CD4-positive, alpha-beta memory T cell (primary cell): ENCODE measurements at regions not wholly inside any gene's neighbourhood (a gene's known extent, or its start where the extent isn't known, plus 50 kb on each side); places are given as distances from the start of the nearest gene placed in this dataset.

Experiments used
- CTCF ChIA-PET: fragments of 350-600 bp; sonication (Branson Sonifier 250); formaldehyde crosslinking; loops from one replicate; lab custom pipeline; 2021; ENCODE audit warnings: inconsistent platforms; ENCODE audit not compliant: partially characterized antibody; lab: Charles Lee
- POLR2A ChIA-PET: fragments of 350-600 bp; sonication (Branson Sonifier 250); formaldehyde crosslinking; loops from one replicate; lab custom pipeline; 2021; ENCODE audit not compliant: partially characterized antibody; lab: Charles Lee
- DNase-seq, 5 donors: peaks; one replicate each; pipeline versions ENCODE4 v3.0.0 to v3.0.0-alpha.2; 2020 to 2022; ENCODE audit warnings: mixed read lengths in 1 of 5
- H3K27ac ChIP-seq: one replicate; pipeline ENCODE4 v1.7.0; 2013; ENCODE audit warnings: low read depth, low read length
- H3K27me3 ChIP-seq: 2 replicates; pipeline ENCODE4 v1.7.0; 2013; ENCODE audit warnings: mild to moderate bottlenecking, low read length, moderate library complexity; ENCODE audit not compliant: insufficient read depth
- H3K36me3 ChIP-seq: 2 replicates; pipeline ENCODE4 v1.7.0; 2013; ENCODE audit warnings: mild to moderate bottlenecking, low read length, moderate library complexity; ENCODE audit not compliant: insufficient read depth
- H3K4me1 ChIP-seq: 2 replicates; pipeline ENCODE4 v1.7.0; 2013; ENCODE audit warnings: mild to moderate bottlenecking, low read length, moderate library complexity; ENCODE audit not compliant: insufficient read depth
- H3K4me3 ChIP-seq, 2 donors: one replicate each; pipeline ENCODE4 v1.7.0; 2013; ENCODE audit warnings: low read length in 2 of 2, mild to moderate bottlenecking in 1 of 2
- H3K9me3 ChIP-seq, 2 donors: one replicate each; pipeline ENCODE4 v1.7.0; 2013; ENCODE audit warnings: low read length in 2 of 2, control low read depth in 1 of 2; ENCODE audit not compliant: control insufficient read depth in 1 of 2
- H3K27ac Mint-ChIP-seq, 7 donors: one replicate each; pipeline ENCODE4 v1.8.0; 2020 to 2021; ENCODE audit warnings: mixed read lengths in 7 of 7, mild to moderate bottlenecking in 6 of 7, inconsistent platforms in 3 of 7, moderate library complexity in 3 of 7
- H3K27me3 Mint-ChIP-seq, 2 donors: one replicate each; pipeline ENCODE4 v1.8.0; 2020 to 2021; ENCODE audit warnings: mixed read lengths in 2 of 2
- H3K36me3 Mint-ChIP-seq, 2 donors: one replicate each; pipeline ENCODE4 v1.8.0; 2020 to 2021; ENCODE audit warnings: mixed read lengths in 2 of 2, inconsistent platforms in 1 of 2, mild to moderate bottlenecking in 1 of 2
- H3K4me1 Mint-ChIP-seq, 4 donors: one replicate each; pipeline ENCODE4 v1.8.0; 2020 to 2021; ENCODE audit warnings: mixed read lengths in 4 of 4, mild to moderate bottlenecking in 1 of 4
- H3K4me3 Mint-ChIP-seq, 8 donors: one replicate each; pipeline ENCODE4 v1.8.0; 2020 to 2021; ENCODE audit warnings: mixed read lengths in 8 of 8, mild to moderate bottlenecking in 7 of 8, moderate library complexity in 6 of 8, inconsistent platforms in 3 of 8
- H3K9me3 Mint-ChIP-seq, 8 donors: one replicate each; pipeline ENCODE4 v1.8.0; 2020 to 2021; ENCODE audit warnings: mixed read lengths in 8 of 8, mild to moderate bottlenecking in 5 of 8, inconsistent platforms in 3 of 8, moderate library complexity in 1 of 8
- intact Hi-C: fragments of 100-400 bp; cut with micrococcal nuclease; formaldehyde crosslinking; loops from one replicate; pipeline ENCODE4 v1.15.1; 2023

DNA sequence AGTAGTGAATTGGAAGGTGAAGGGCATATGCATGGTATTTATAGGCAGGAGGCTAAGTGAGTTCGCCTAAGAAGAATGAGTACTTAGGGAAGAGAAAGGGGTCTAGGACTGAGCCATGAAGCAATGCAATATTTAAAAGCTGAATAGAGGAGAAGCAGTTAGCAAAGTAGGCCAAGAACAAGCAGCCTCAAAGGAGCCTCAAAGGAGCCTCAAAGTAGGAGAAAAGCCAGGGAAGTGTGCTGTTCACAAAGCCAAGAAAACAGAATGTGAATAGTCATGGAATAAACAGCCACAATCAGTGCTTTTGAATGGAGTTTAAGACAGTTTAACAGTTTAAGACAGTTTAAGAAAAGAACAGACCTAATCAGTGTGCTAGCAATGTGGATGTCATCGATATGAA, 762.0 kb downstream of the SORCS1 start:
- DNase-seq, result no peak
- ChIA-PET POLR2A (no interaction called here), CTCF (no interaction called here)
- no peaks in the 10 kb centered on the region for H3K36me3 ChIP-seq
- no peaks in the 10 kb centered on the region for H3K4me1 ChIP-seq
- no peak overlapping the region for H3K4me3 Mint-ChIP-seq
- intact Hi-C loops, result no loop called here
- no peak overlapping the region for H3K4me3 ChIP-seq
- no peak overlapping the region for H3K27ac Mint-ChIP-seq
- no peaks in the 10 kb centered on the region for H3K27me3 ChIP-seq
- no peaks in the 10 kb centered on the region for H3K4me1 Mint-ChIP-seq
- no peaks in the 10 kb centered on the region for H3K27me3 Mint-ChIP-seq
- H3K9me3 ChIP-seq, result no peaks in the 10 kb centered on the region
- H3K36me3 Mint-ChIP-seq, result no peaks in the 10 kb centered on the region
- no peak overlapping the region for H3K27ac ChIP-seq
- peaks cover 0 to 14% (median 3%) of the 10 kb centered on the region in 8 donors for H3K9me3 Mint-ChIP-seq

DNA sequence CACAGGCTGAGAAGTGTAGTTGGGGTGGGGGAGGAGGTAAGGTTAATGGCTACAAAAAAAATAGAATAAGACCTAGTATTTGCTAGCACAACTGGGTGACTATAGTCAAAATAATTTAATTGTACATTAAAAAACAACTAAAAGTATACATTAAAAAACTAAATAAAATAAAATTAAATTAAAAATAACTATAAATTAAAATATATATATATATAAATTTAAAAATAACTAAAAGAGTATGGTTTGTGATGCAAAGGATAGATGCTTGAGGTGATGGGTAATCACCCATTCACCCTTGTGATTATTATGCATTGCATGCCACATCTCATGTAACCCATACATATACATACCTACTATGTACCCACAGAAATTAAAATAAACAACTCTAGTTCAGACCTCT, 762.5 kb downstream of the SORCS1 start:
- H3K36me3 ChIP-seq, result no peaks in the 10 kb centered on the region
- Mint-ChIP-seq H3K36me3 (no peaks in the 10 kb centered on the region), H3K27ac (no peak overlapping the region), H3K4me3 (no peak overlapping the region), H3K27me3 (no peaks in the 10 kb centered on the region), H3K9me3 (peaks cover 0 to 14% (median 3%) of the 10 kb centered on the region in 8 donors), H3K4me1 (no peaks in the 10 kb centered on the region)
- ChIA-PET CTCF (no interaction called here), POLR2A (no interaction called here)
- no peak overlapping the region for H3K4me3 ChIP-seq
- intact Hi-C loops, result no loop called here
- no peaks in the 10 kb centered on the region for H3K9me3 ChIP-seq
- no peak overlapping the region for H3K27ac ChIP-seq
- no peak for DNase-seq
- no peaks in the 10 kb centered on the region for H3K27me3 ChIP-seq
- H3K4me1 ChIP-seq, result no peaks in the 10 kb centered on the region

DNA sequence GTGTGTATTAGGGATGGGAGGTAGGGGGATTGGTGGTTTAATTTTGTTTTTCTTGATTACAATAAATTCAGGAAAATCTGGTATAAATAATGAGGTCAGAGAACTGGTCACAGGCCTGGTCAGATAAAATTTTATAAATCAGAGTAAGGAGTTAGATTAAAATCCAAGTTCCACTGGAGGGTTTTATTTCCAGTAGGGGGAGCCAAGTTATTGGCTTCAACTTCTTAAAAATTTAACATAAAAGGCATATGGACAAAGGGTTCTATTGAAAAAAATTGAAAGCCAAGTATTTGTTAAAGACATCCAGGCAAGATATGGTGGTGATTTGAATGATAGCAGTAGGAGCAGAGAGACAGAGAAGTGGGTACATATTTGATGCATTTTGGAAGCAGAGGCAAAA, 763.3 kb downstream of the SORCS1 start:
- no peak overlapping the region for H3K4me3 ChIP-seq
- H3K36me3 ChIP-seq, result no peaks in the 10 kb centered on the region
- H3K9me3 ChIP-seq, result no peaks in the 10 kb centered on the region
- H3K4me1 Mint-ChIP-seq, result no peaks in the 10 kb centered on the region
- H3K36me3 Mint-ChIP-seq, result no peaks in the 10 kb centered on the region
- H3K27me3 Mint-ChIP-seq, result no peaks in the 10 kb centered on the region
- ChIA-PET POLR2A (no interaction called here), CTCF (no interaction called here)
- no peak overlapping the region for H3K4me3 Mint-ChIP-seq
- no peak overlapping the region for H3K27ac Mint-ChIP-seq
- H3K27me3 ChIP-seq, result no peaks in the 10 kb centered on the region
- H3K9me3 Mint-ChIP-seq, result peaks cover 0 to 20% (median 3%) of the 10 kb centered on the region in 8 donors
- H3K4me1 ChIP-seq, result no peaks in the 10 kb centered on the region
- intact Hi-C loops, result no loop called here
- DNase-seq, result no peak
- H3K27ac ChIP-seq, result no peak overlapping the region

DNA sequence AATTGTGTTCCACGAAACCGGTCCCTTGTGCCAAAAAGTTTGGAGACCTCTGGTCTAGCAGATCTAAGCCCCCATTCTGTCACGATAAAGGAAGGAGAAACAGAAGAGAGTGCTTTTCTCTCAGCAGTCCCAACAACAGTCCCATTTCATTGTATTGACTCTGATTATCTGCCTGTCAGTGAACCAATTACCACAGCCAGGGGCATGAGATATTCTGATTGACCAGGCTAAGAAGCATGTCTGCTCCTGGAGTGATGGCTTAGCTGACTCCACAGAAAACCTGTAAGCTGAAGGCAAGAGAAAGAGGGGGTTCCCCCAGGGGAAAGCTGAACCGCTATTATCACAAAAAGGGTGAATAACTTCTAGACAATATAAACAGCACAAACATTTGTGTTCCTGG, 765.4 kb downstream of the SORCS1 start:
- no peaks in the 10 kb centered on the region for H3K36me3 Mint-ChIP-seq
- Histone ChIP-seq H3K4me3 (no peak overlapping the region), H3K9me3 (no peaks in the 10 kb centered on the region), H3K27ac (no peak overlapping the region), H3K27me3 (no peaks in the 10 kb centered on the region), H3K36me3 (no peaks in the 10 kb centered on the region), H3K4me1 (no peaks in the 10 kb centered on the region)
- POLR2A ChIA-PET, result no interaction called here
- CTCF ChIA-PET, result no interaction called here
- H3K27ac Mint-ChIP-seq, result no peak overlapping the region
- peaks cover 0 to 21% (median 5%) of the 10 kb centered on the region in 8 donors for H3K9me3 Mint-ChIP-seq
- H3K4me3 Mint-ChIP-seq, result no peak overlapping the region
- intact Hi-C loops, result no loop called here
- no peaks in the 10 kb centered on the region for H3K4me1 Mint-ChIP-seq
- H3K27me3 Mint-ChIP-seq, result no peaks in the 10 kb centered on the region
- no peak for DNase-seq

DNA sequence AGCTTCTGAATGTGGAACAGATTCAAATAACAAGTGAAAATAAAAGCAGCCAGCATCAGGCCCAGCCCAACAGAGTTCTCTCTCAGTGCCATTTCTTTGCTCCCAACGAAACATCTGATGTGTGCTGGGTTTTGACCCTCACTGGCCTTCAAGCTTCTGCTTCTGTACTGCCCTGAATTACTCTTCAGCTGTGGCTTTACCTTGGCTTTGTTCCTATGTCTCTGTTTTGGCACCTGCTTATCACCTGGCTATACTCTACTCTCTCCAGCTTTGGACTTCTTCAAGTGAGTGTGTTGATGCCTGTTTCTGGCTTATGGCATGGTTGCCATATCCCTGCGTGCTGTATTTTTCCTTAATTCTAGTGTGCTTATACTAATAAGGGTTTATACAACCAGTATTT, 768.3 kb downstream of the SORCS1 start:
- no peak overlapping the region for H3K4me3 Mint-ChIP-seq
- no peaks in the 10 kb centered on the region for H3K4me1 Mint-ChIP-seq
- H3K36me3 Mint-ChIP-seq, result no peaks in the 10 kb centered on the region
- peaks cover 0 to 24% (median 9%) of the 10 kb centered on the region in 8 donors for H3K9me3 Mint-ChIP-seq
- Histone ChIP-seq H3K36me3 (no peaks in the 10 kb centered on the region), H3K4me3 (no peak overlapping the region), H3K4me1 (no peaks in the 10 kb centered on the region), H3K9me3 (no peaks in the 10 kb centered on the region), H3K27me3 (no peaks in the 10 kb centered on the region), H3K27ac (no peak overlapping the region)
- no peaks in the 10 kb centered on the region for H3K27me3 Mint-ChIP-seq
- no peak for DNase-seq
- CTCF ChIA-PET, result no interaction called here
- POLR2A ChIA-PET, result no interaction called here
- intact Hi-C loops, result no loop called here
- no peak overlapping the region for H3K27ac Mint-ChIP-seq

DNA sequence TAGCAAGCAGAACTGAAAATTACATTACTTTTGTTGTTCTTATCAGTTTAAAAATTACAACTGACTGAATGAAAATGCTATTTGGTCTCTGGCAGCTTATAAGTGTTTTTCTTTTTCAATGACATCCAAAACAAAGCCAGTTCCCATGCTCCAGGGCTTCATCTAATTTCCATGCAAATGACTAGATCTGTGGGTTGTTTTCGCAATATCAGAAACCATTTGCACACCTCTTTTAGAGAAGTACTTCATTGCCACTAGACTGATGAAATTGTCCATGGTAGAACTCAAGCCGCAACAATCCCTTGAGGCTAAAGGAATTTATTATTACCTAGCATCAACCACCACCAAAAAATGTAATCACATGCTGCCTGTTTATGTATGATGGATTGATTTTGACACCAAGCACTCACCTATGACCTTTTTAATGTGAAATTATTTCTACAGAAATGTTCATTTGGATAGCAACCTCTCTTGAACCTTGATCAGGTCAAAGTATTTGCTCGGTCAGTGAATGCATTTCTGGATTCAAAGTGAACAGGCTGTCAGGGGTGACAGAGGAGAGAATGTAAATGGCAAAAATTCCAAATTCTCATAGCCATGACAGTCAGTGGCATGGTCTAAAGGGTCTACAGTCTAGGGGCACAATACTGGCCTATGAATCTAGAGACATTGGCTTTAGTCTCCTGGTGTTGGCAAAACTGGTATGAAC, 769.3 kb downstream of the SORCS1 start:
- Histone ChIP-seq H3K27me3 (no peaks in the 10 kb centered on the region), H3K9me3 (no peaks in the 10 kb centered on the region), H3K4me3 (no peak overlapping the region), H3K4me1 (no peaks in the 10 kb centered on the region), H3K27ac (no peak overlapping the region), H3K36me3 (no peaks in the 10 kb centered on the region)
- Mint-ChIP-seq H3K27ac (no peak overlapping the region), H3K27me3 (no peaks in the 10 kb centered on the region), H3K36me3 (no peaks in the 10 kb centered on the region), H3K9me3 (peaks cover 0 to 22% (median 6%) of the 10 kb centered on the region in 8 donors), H3K4me1 (no peaks in the 10 kb centered on the region), H3K4me3 (no peak overlapping the region)
- ChIA-PET CTCF (no interaction called here), POLR2A (no interaction called here)
- intact Hi-C loops, result no loop called here
- no peak for DNase-seq

DNA sequence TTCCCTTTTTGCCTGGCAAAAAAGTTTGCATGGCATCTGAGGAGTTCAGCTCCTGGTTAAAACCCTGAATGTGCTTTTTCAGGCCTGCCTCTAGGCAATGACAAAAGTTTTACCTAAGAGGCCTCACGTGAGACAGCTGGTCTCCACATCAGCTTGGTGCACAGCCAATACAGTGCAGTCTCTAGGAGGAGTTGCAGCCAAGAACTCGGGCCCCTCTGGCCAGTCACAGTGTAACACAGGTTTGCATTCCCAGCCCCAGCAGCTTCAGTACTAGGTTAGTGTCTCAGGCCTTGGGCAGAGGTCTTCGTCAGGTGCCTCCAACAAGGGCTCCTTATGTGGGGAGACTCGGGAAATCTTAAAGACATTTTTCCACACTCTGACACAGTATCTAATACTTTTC, 771.7 kb downstream of the SORCS1 start:
- H3K27ac Mint-ChIP-seq, result no peak overlapping the region
- no peaks in the 10 kb centered on the region for H3K4me1 Mint-ChIP-seq
- no peak overlapping the region for H3K4me3 Mint-ChIP-seq
- POLR2A ChIA-PET, result no interaction called here
- no peaks in the 10 kb centered on the region for H3K36me3 ChIP-seq
- no peaks in the 10 kb centered on the region for H3K9me3 ChIP-seq
- CTCF ChIA-PET, result no interaction called here
- H3K4me1 ChIP-seq, result no peaks in the 10 kb centered on the region
- peaks cover 0 to 15% (median 6%) of the 10 kb centered on the region in 8 donors for H3K9me3 Mint-ChIP-seq
- no peaks in the 10 kb centered on the region for H3K27me3 Mint-ChIP-seq
- no peak overlapping the region for H3K4me3 ChIP-seq
- no peak overlapping the region for H3K27ac ChIP-seq
- intact Hi-C loops, result no loop called here
- no peak for DNase-seq
- H3K36me3 Mint-ChIP-seq, result no peaks in the 10 kb centered on the region
- no peaks in the 10 kb centered on the region for H3K27me3 ChIP-seq

DNA sequence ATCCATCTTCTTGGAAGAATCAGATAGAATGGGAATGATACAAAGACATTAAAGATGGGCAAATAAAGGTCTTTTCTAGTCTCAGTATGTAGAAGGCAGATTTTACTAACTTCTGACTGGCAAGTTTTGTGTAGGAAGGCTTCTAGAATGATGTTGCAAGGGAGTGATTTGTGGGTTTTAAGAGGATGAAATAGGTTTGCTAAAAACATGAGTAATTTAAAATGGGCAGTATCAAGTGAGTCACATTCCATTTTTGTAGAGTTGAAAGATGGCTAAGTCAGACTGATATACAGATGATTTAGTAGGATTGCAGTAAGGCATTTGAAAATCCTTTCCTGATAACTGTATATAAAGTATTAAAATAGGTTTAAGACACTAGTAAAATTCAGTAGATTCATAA, 777.4 kb downstream of the SORCS1 start:
- Mint-ChIP-seq H3K27ac (no peak overlapping the region), H3K36me3 (no peaks in the 10 kb centered on the region), H3K4me3 (no peak overlapping the region), H3K9me3 (peaks cover 0 to 22% (median 7%) of the 10 kb centered on the region in 8 donors), H3K27me3 (no peaks in the 10 kb centered on the region), H3K4me1 (no peaks in the 10 kb centered on the region)
- Histone ChIP-seq H3K4me1 (no peaks in the 10 kb centered on the region), H3K4me3 (no peak overlapping the region), H3K9me3 (no peaks in the 10 kb centered on the region), H3K27me3 (no peaks in the 10 kb centered on the region), H3K27ac (no peak overlapping the region), H3K36me3 (no peaks in the 10 kb centered on the region)
- ChIA-PET CTCF (no interaction called here), POLR2A (no interaction called here)
- intact Hi-C loops, result no loop called here
- no peak for DNase-seq
